IMR-90 (cell line): ENCODE measurements at regions not wholly inside any gene's neighbourhood (a gene's known extent, or its start where the extent isn't known, plus 50 kb on each side); places are given as distances from the start of the nearest gene placed in this dataset.

Experiments used
- ATAC-seq: fragments of 200-7000 bp; cut with Tn5 transposase; 2 replicates; pipeline ENCODE4 v1.9.1; 2020; ENCODE audit warnings: low read depth, mild to moderate bottlenecking, moderate library complexity
- BruUV-seq: library from RNA; stranded (reverse); fragments of 400-500 nt; replicated peaks from 2 replicates; lab custom pipeline; 2021; lab: Mats Ljungman, UMichigan
- CTCF ChIA-PET: fragments of 300-600 bp; formaldehyde crosslinking; extraction: SDS; loops from one replicate; lab custom pipeline; 2021; ENCODE audit warnings: antibody characterized with exemption; lab: Yijun Ruan, JAX
- POLR2A ChIA-PET: fragments of 300-600 bp; sonication (Branson Sonifier 250); formaldehyde crosslinking; loops from one replicate; lab custom pipeline; 2022; ENCODE audit warnings: antibody characterized with exemption; ENCODE audit not compliant: unreplicated experiment; lab: Charles Lee
- DNase-seq: peaks from one replicate; pipeline ENCODE4 v3.0.0; 2013
- H2AFZ ChIP-seq: replicated peaks from 2 replicates; pipeline ENCODE3; 2013; ENCODE audit warnings: low read length, mild to moderate bottlenecking; ENCODE audit not compliant: poor library complexity
- H2AK5ac ChIP-seq: 2 replicates; pipeline ENCODE4 v1.6.1; 2013; ENCODE audit warnings: low read depth, low read length, inconsistent platforms
- H2AK9ac ChIP-seq: replicated peaks from 2 replicates; pipeline ENCODE3; 2013; ENCODE audit warnings: mild to moderate bottlenecking, low read depth, low read length, moderate library complexity; ENCODE audit not compliant: poor library complexity
- H2BK120ac ChIP-seq: 2 replicates; pipeline ENCODE4 v1.6.1; 2013; ENCODE audit warnings: low read depth, low read length, inconsistent platforms
- H2BK15ac ChIP-seq: 3 replicates; pipeline ENCODE4 v1.6.1; 2013; ENCODE audit warnings: low read depth, low read length, inconsistent platforms
- H2BK20ac ChIP-seq: 2 replicates; pipeline ENCODE4 v1.6.1; 2013; ENCODE audit warnings: low read depth, mild to moderate bottlenecking, inconsistent platforms, low read length, moderate library complexity
- H2BK5ac ChIP-seq: 2 replicates; pipeline ENCODE4 v1.6.1; 2013; ENCODE audit warnings: mild to moderate bottlenecking, low read depth, low read length, inconsistent platforms; ENCODE audit not compliant: poor library complexity, severe bottlenecking
- H3K14ac ChIP-seq: replicated peaks from 2 replicates; pipeline ENCODE4 v1.6.1; 2013; ENCODE audit warnings: low read depth, low read length, inconsistent platforms
- H3K18ac ChIP-seq: 2 replicates; pipeline ENCODE4 v1.6.1; 2013; ENCODE audit warnings: low read depth, low read length, control low read depth
- H3K23ac ChIP-seq: 2 replicates; pipeline ENCODE4 v1.6.1; 2013; ENCODE audit warnings: low read depth, low read length, inconsistent platforms
- H3K27ac ChIP-seq: 2 replicates; pipeline ENCODE4 v1.5.1; 2013; ENCODE audit warnings: mild to moderate bottlenecking, control low read depth, low read length; ENCODE audit not compliant: insufficient read depth
- H3K27me3 ChIP-seq: 2 replicates; pipeline ENCODE4 v1.6.1; 2013; ENCODE audit warnings: low read length; ENCODE audit not compliant: control insufficient read depth, insufficient read depth
- H3K36me3 ChIP-seq: 2 replicates; pipeline ENCODE4 v1.6.1; 2013; ENCODE audit warnings: low read length, mixed read lengths; ENCODE audit not compliant: control insufficient read depth, insufficient read depth
- H3K4ac ChIP-seq: 2 replicates; pipeline ENCODE4 v1.6.1; 2013; ENCODE audit warnings: low read depth, low read length, inconsistent platforms
- H3K4me1 ChIP-seq: 2 replicates; pipeline ENCODE4 v1.6.1; 2013; ENCODE audit warnings: low read length, mixed read lengths; ENCODE audit not compliant: control insufficient read depth, insufficient read depth
- H3K4me2 ChIP-seq: 2 replicates; pipeline ENCODE4 v1.6.1; 2013; ENCODE audit warnings: low read depth, mild to moderate bottlenecking, control low read depth, low read length, moderate library complexity
- H3K4me3 ChIP-seq: 2 replicates; pipeline ENCODE4 v1.5.1; 2013; ENCODE audit warnings: low read depth, mild to moderate bottlenecking, control low read depth, low read length, moderate library complexity; ENCODE audit not compliant: insufficient read depth
- H3K56ac ChIP-seq: 2 replicates; pipeline ENCODE4 v1.6.1; 2013; ENCODE audit warnings: low read length, inconsistent platforms; ENCODE audit not compliant: insufficient read depth; ENCODE audit errors: extremely low read depth
- H3K79me1 ChIP-seq, 2 experiments: 2 replicates each; pipeline ENCODE4 v1.6.1; 2013; ENCODE audit warnings: low read length in 2 of 2, inconsistent platforms in 1 of 2, low read depth in 1 of 2
- H3K9ac ChIP-seq: 2 replicates; pipeline ENCODE4 v1.6.1; 2013; ENCODE audit warnings: low read depth, low read length, control low read depth
- H3K9me1 ChIP-seq: 2 replicates; pipeline ENCODE4 v1.6.1; 2013; ENCODE audit warnings: low read length, inconsistent platforms; ENCODE audit not compliant: insufficient read depth
- H3K9me3 ChIP-seq: 2 replicates; pipeline ENCODE4 v1.6.1; 2013; ENCODE audit warnings: low read length; ENCODE audit not compliant: control insufficient read depth, insufficient read depth
- H4K20me1 ChIP-seq: 2 replicates; pipeline ENCODE4 v1.6.1; 2013; ENCODE audit warnings: low read length, inconsistent platforms; ENCODE audit not compliant: insufficient read depth
- H4K5ac ChIP-seq: 2 replicates; pipeline ENCODE4 v1.6.1; 2013; ENCODE audit warnings: mild to moderate bottlenecking, low read depth, low read length, control low read depth
- H4K8ac ChIP-seq, 2 experiments: 2 replicates each; pipeline ENCODE4 v1.6.1; 2013; ENCODE audit warnings: low read depth in 2 of 2, low read length in 2 of 2, control low read depth in 1 of 2, inconsistent platforms in 1 of 2
- H4K91ac ChIP-seq: 2 replicates; pipeline ENCODE4 v1.6.1; 2013; ENCODE audit warnings: low read depth, low read length, inconsistent platforms; ENCODE audit not compliant: insufficient read depth
- BHLHE40 ChIP-seq: fragments of 150-350 bp; IDR thresholded peaks from 2 replicates; pipeline ENCODE4 v1.6.1; 2016; ENCODE audit warnings: mild to moderate bottlenecking, low read depth, low read length
- MXI1 ChIP-seq: IDR thresholded peaks from 2 replicates; pipeline ENCODE4 v1.6.1; 2012; ENCODE audit warnings: low read depth, mild to moderate bottlenecking, low read length, moderate library complexity, borderline replicate concordance
- RFX5 ChIP-seq: IDR thresholded peaks from 2 replicates; pipeline ENCODE4 v1.8.0; 2012; ENCODE audit warnings: low read depth, mild to moderate bottlenecking, low read length, moderate library complexity
- WGBS, 2 experiments: methylation state at CpG; one replicate each; pipeline versions ENCODE4 v1.1.5 to v1.1.7; 2013; ENCODE audit warnings: missing lambda C conversion rate in 2 of 2; ENCODE audit not compliant: insufficient read length in 1 of 2; ENCODE audit errors: extremely low coverage in 2 of 2; 5-methylcytosine and 5-hydroxymethylcytosine counted together
- dilution Hi-C: fragments of 300-500 bp; cut with HindIII; formaldehyde crosslinking; loops from one replicate; pipeline ENCODE4 v1.14.3; 2018; ENCODE audit warnings: low sequenced_read_pairs; ENCODE audit not compliant: unreplicated experiment
- in situ Hi-C: fragments of 300-500 bp; cut with MboI; formaldehyde crosslinking; loops from 3 replicates; pipeline ENCODE4 v1.14.3; 2019; ENCODE audit warnings: low sequenced_read_pairs, inconsistent platforms, mixed read lengths
- intact Hi-C: fragments of 100-400 bp; cut with micrococcal nuclease; formaldehyde crosslinking; loops from 2 replicates; pipeline ENCODE4 v1.10.0; 2022
- TF ChIP-seq, protein P1 (sequence below): conservative IDR thresholded peaks from 2 replicates; pipeline ENCODE4 v1.5.1; 2012; ENCODE audit warnings: mild to moderate bottlenecking, low read depth, low read length, improper control_type of control experiment

DNA sequence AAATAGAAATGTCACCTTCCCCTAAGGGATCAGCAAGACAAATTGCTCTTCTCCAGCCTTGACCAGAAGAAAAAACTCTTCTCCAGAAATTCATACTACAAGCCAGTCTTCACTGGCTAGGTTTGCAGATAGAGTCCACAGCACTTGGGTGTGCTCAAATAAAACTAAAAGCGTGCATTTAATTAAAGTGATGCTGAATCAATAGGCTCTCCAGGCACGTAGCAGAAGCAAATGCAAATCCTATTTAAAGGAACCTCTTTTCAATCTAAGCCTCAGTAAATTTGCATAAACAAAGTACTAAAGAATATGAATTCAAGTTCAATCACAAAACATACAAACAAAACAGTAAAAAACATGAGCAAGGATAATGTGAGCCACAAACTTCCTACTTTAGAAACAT is 744.4 kb upstream of the FANCL start:
- Histone ChIP-seq H3K9me1 (no peaks in the 10 kb centered on the region), H3K56ac (no peak overlapping the region), H3K4me1 (no peaks in the 10 kb centered on the region), H4K5ac (no peak overlapping the region), H3K4ac (no peak overlapping the region), H2BK5ac (no peak overlapping the region), H2AK9ac (no peak overlapping the region), H3K4me3 (no peak overlapping the region), H2AFZ (no peak overlapping the region), H3K36me3 (no peaks in the 10 kb centered on the region), H3K9ac (no peak overlapping the region), H2AK5ac (no peak overlapping the region), H2BK15ac (no peak overlapping the region), H3K18ac (no peak overlapping the region), H2BK20ac (no peak overlapping the region), H3K27ac (no peak overlapping the region), H4K20me1 (no peaks in the 10 kb centered on the region), H2BK120ac (no peak overlapping the region), H3K27me3 (no peaks in the 10 kb centered on the region; the same call in 1 of the 2 replicates), H3K79me1 (no peaks in the 10 kb centered on the region), H4K91ac (no peak overlapping the region), H3K14ac (no peak overlapping the region), H3K23ac (no peak overlapping the region), H3K4me2 (no peak overlapping the region), H3K9me3 (no peaks in the 10 kb centered on the region), H4K8ac (no peak overlapping the region)
- no CpG with 5 or more reads among the region's 2 CpGs for WGBS, 2 experiments
- no TSS peak for BruUV-seq
- CTCF ChIA-PET: no interaction called here
- in situ Hi-C loops (no loop called here), dilution Hi-C loops (no loop called here), intact Hi-C loops (no loop called here)
- DNase-seq (no peak), ATAC-seq (no peak)
- TF ChIP-seq MXI1: no peak
- no peak for TF ChIP-seq BHLHE40
- no peak for TF ChIP-seq RFX5
- TF ChIP-seq, protein P1, sequence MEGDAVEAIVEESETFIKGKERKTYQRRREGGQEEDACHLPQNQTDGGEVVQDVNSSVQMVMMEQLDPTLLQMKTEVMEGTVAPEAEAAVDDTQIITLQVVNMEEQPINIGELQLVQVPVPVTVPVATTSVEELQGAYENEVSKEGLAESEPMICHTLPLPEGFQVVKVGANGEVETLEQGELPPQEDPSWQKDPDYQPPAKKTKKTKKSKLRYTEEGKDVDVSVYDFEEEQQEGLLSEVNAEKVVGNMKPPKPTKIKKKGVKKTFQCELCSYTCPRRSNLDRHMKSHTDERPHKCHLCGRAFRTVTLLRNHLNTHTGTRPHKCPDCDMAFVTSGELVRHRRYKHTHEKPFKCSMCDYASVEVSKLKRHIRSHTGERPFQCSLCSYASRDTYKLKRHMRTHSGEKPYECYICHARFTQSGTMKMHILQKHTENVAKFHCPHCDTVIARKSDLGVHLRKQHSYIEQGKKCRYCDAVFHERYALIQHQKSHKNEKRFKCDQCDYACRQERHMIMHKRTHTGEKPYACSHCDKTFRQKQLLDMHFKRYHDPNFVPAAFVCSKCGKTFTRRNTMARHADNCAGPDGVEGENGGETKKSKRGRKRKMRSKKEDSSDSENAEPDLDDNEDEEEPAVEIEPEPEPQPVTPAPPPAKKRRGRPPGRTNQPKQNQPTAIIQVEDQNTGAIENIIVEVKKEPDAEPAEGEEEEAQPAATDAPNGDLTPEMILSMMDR: no peak
- POLR2A ChIA-PET: no interaction called here
